ENCODE measurements at regions not wholly inside any gene's neighbourhood (a gene's known extent, or its start where the extent isn't known, plus 50 kb on each side); places are given as distances from the start of the nearest gene placed in this dataset.
A peak's percentile ranks its signal among the peaks of the same experiment; 100 is the strongest.

- no peak for TF ChIP-seq STAT5B (CRISPR knock-in tag; IDR thresholded peaks at IDR 0.05)
- no peak for TF ChIP-seq ZNF879 (CRISPR knock-in tag; IDR thresholded peaks at IDR 0.05)
- TF ChIP-seq ZNF30 (CRISPR knock-in tag; IDR thresholded peaks at IDR 0.05) = no peak
Observed at GRCh38 chr2:126329173-126329572, 326.8 kb upstream of the GYPC start (continued).

- TF ChIP-seq MAFK (conservative IDR thresholded peaks at IDR 0.05 in 1 of 2, IDR thresholded peaks at IDR 0.05 in 1 of 2; ENCODE audit: low read length in 2 of 2) = peak; percentile 27 to 69; a peak in 3 of 4 replicates
- TF ChIP-seq MAFF (IDR thresholded peaks at IDR 0.05; ENCODE audit: low read depth, low read length) = peak; percentile 21; the same call in 1 of the 2 replicates
- no peak for TF ChIP-seq ATF7 (IDR thresholded peaks at IDR 0.05)
- TF ChIP-seq ATF7 (CRISPR knock-in tag; IDR thresholded peaks at IDR 0.05) = no peak
- TF ChIP-seq TBL1XR1 (IDR thresholded peaks at IDR 0.05; ENCODE audit: borderline replicate concordance, low read length, partially characterized antibody) = no peak
- no peaks in the 10 kb centered on the region for H3K4me1 ChIP-seq (ENCODE audit: insufficient read depth, low read length)
- CTCF ChIA-PET (ENCODE audit: low intra/inter-chr PET ratio, low total read pairs) = no interaction called here
- H3K9ac ChIP-seq (ENCODE audit: insufficient read depth, low read depth, low read length) = no peak overlapping the region
- DNase-seq (ENCODE audit: low spot score) = no peak
- no peaks in the 10 kb centered on the region; a peak in 1 of 5 replicates for H3K27me3 ChIP-seq (ENCODE audit: control insufficient read depth in 1 of 2, insufficient read depth in 2 of 2, low read length in 2 of 2)
- H2AFZ ChIP-seq (ENCODE audit: low read length) = no peak overlapping the region
- no peak overlapping the region for H3K4me2 ChIP-seq (ENCODE audit: low read depth, low read length)
- H3K79me2 ChIP-seq (ENCODE audit: insufficient read depth, low read length) = no peaks in the 10 kb centered on the region
- intact Hi-C loops (cut with micrococcal nuclease; ENCODE audit: unreplicated experiment) = no loop called here
- no peak for ATAC-seq
- POLR2A ChIA-PET = no interaction called here
- WGBS (ENCODE audit: low lambda C conversion rate) = 1% methylated on average over 4 of the region's 4 CpGs
- no peak overlapping the region for H3K27ac ChIP-seq (ENCODE audit: extremely low read length, insufficient read depth, low read length)
- H3K36me3 ChIP-seq (replicated peaks in 1 of 2; ENCODE audit: control insufficient read depth in 1 of 2, insufficient read depth in 2 of 2, low read length in 2 of 2) = no peaks in the 10 kb centered on the region
- H4K20me1 ChIP-seq (ENCODE audit: insufficient read depth, low read length) = no peaks in the 10 kb centered on the region
- in situ Hi-C loops (cut with HindIII; ENCODE audit: extremely low pct_ligation_motif_present, low pct_unique_long_range_greater_than_20kb) = no loop called here
- no peak overlapping the region for H3K4me3 ChIP-seq (replicated peaks in 1 of 3; ENCODE audit: insufficient read depth in 1 of 3, low read depth in 2 of 3, low read length in 3 of 3)
- BruUV-seq (replicated peaks) = no TSS peak
- no peak for FAIRE-seq
- H3K9me3 ChIP-seq (ENCODE audit: low read length) = peaks cover 22% of the 10 kb centered on the region
Observed at GRCh38 chr2:126342457-126342856, 313.5 kb upstream of the GYPC start.

- Histone ChIP-seq H3K4me1 (ENCODE audit: insufficient read depth, low read length) (no peaks in the 10 kb centered on the region), H3K4me2 (ENCODE audit: low read depth, low read length) (no peak overlapping the region), H4K20me1 (ENCODE audit: insufficient read depth, low read length) (no peaks in the 10 kb centered on the region), H3K36me3 (replicated peaks in 1 of 2; ENCODE audit: control insufficient read depth in 1 of 2, insufficient read depth in 2 of 2, low read length in 2 of 2) (no peaks in the 10 kb centered on the region), H3K79me2 (ENCODE audit: insufficient read depth, low read length) (no peaks in the 10 kb centered on the region), H3K27ac (ENCODE audit: extremely low read length, insufficient read depth, low read length) (no peak overlapping the region), H3K9ac (ENCODE audit: insufficient read depth, low read depth, low read length) (no peak overlapping the region), H3K4me3 (replicated peaks in 1 of 3; ENCODE audit: insufficient read depth in 1 of 3, low read depth in 2 of 3, low read length in 3 of 3) (no peak overlapping the region), H3K9me3 (ENCODE audit: low read length) (peaks cover 17% of the 10 kb centered on the region), H2AFZ (ENCODE audit: low read length) (no peak overlapping the region), H3K27me3 (ENCODE audit: control insufficient read depth in 1 of 2, insufficient read depth in 2 of 2, low read length in 2 of 2) (no peaks in the 10 kb centered on the region; a peak in 1 of 5 replicates)
- TF ChIP-seq TBX3 (IDR thresholded peaks at IDR 0.05; ENCODE audit: borderline replicate concordance) (no peak), ARNT2 (CRISPR knock-in tag; IDR thresholded peaks at IDR 0.05; ENCODE audit: low read depth) (no peak), REPIN1 (CRISPR knock-in tag; IDR thresholded peaks at IDR 0.05; ENCODE audit: borderline replicate concordance, low read depth) (no peak), AHR (CRISPR knock-in tag; IDR thresholded peaks at IDR 0.05) (no peak), REL (CRISPR knock-in tag; conservative IDR thresholded peaks at IDR 0.05) (no peak), MTA1 (CRISPR knock-in tag; IDR thresholded peaks at IDR 0.05; ENCODE audit: borderline replicate concordance) (no peak), ZBTB25 (CRISPR knock-in tag; IDR thresholded peaks at IDR 0.05) (no peak), SP5 (CRISPR knock-in tag; IDR thresholded peaks at IDR 0.05; ENCODE audit: borderline replicate concordance, low read depth) (no peak), ZNF224 (CRISPR knock-in tag; IDR thresholded peaks at IDR 0.05) (no peak), MTF2 (CRISPR knock-in tag; IDR thresholded peaks at IDR 0.05; ENCODE audit: borderline replicate concordance) (no peak), POLR2A (IDR thresholded peaks at IDR 0.05; ENCODE audit: insufficient read depth in 1 of 2, low read depth in 2 of 2, low read length in 2 of 2) (no peak)
- POLR2A ChIA-PET = no interaction called here
- 3% methylated on average over 2 of the region's 2 CpGs for WGBS (ENCODE audit: low lambda C conversion rate)
- intact Hi-C loops (cut with micrococcal nuclease; ENCODE audit: unreplicated experiment) (no loop called here), in situ Hi-C loops (cut with HindIII; ENCODE audit: extremely low pct_ligation_motif_present, low pct_unique_long_range_greater_than_20kb) (no loop called here)
- CTCF ChIA-PET (ENCODE audit: low intra/inter-chr PET ratio, low total read pairs) = no interaction called here
- FAIRE-seq = no peak
- no TSS peak for BruUV-seq (replicated peaks)
- ATAC-seq = no peak
- DNase-seq (ENCODE audit: low spot score) = no peak
Observed at GRCh38 chr2:126343136-126343535, 312.8 kb upstream of the GYPC start.

Measured in HepG2 (cell line).